ENCODE measurements at regions not wholly inside any gene's neighbourhood (a gene's known extent, or its start where the extent isn't known, plus 50 kb on each side); places are given as distances from the start of the nearest gene placed in this dataset.

- TF ChIP-seq CTCF (IDR thresholded peaks at IDR 0.05) (no peak), POLR2A (IDR thresholded peaks at IDR 0.05) (no peak), EP300 (IDR thresholded peaks at IDR 0.05) (no peak)
Measured at GRCh38 chr12:113609692-113610469, 138.2 kb upstream of the LHX5 start.
